ENCODE measurements at regions not wholly inside any gene's neighbourhood (a gene's known extent, or its start where the extent isn't known, plus 50 kb on each side); places are given as distances from the start of the nearest gene placed in this dataset.

DNA sequence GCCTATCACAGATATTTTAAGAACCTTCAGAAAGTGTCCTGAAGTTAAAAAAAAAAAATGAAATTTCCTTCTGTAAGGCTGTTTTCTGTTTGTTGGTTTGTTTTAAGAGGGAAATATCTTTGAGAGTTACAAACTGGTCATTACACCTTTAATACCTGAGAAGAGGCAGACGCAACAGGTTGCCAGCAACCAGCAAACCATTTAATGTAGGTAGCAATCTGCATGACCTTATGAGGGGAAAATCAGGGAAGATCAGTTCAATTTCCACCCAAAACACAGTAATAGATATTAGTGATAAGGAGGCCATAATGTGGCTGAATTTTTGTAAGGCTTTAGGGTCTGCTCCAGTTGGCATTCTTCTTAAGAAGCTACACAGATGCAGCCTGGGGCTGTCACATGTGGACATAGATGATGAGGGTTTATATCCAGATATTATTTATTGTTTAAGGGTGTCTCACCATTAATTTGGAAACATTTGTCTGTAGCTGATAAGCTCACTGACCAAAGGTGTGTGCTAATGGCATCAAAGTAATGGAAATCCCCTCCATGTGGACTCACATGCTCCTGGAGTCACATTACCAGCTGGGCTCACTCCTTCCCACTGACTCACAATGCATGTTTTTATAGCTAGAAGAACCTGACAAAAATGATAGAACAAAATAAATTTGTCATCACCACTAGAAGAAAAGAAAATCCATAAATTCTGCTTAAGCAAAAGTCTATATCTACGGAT lies 83.5 kb upstream of the DTNA start:
- H3K27ac Mint-ChIP-seq = no peak overlapping the region
- no peaks in the 10 kb centered on the region for H3K4me1 ChIP-seq (ENCODE audit: insufficient read depth)
- no peak overlapping the region for H3K4me3 ChIP-seq
- no peak for DNase-seq (ENCODE audit: low spot score)
- no peaks in the 10 kb centered on the region for H4K20me1 ChIP-seq (replicated peaks; ENCODE audit: insufficient read depth)
- H3K27me3 Mint-ChIP-seq (ENCODE audit: insufficient read depth, low read depth, poor library complexity) = no peaks in the 10 kb centered on the region
- H3K4me1 Mint-ChIP-seq = no peaks in the 10 kb centered on the region
- no peak overlapping the region for H3K4me2 ChIP-seq
- ATAC-seq = no peak
- H3K36me3 Mint-ChIP-seq (ENCODE audit: low read depth) = no peaks in the 10 kb centered on the region
- H3K9me2 ChIP-seq (ENCODE audit: insufficient read depth) = no peaks in the 10 kb centered on the region
- H3K27me3 ChIP-seq (ENCODE audit: insufficient read depth) = no peaks in the 10 kb centered on the region
- no peak overlapping the region for H3K4me3 Mint-ChIP-seq
- H3K36me3 ChIP-seq (ENCODE audit: insufficient read depth) = no peaks in the 10 kb centered on the region
- H2AFZ ChIP-seq = no peak overlapping the region
- no peaks in the 10 kb centered on the region for H3K79me2 ChIP-seq (replicated peaks; ENCODE audit: insufficient read depth)
- no peaks in the 10 kb centered on the region for H3F3A ChIP-seq (replicated peaks; ENCODE audit: low read depth)
- H3K27ac ChIP-seq (ENCODE audit: low read depth) = no peak overlapping the region
- no peaks in the 10 kb centered on the region for H3K9me3 Mint-ChIP-seq
- TF ChIP-seq, protein P1, sequence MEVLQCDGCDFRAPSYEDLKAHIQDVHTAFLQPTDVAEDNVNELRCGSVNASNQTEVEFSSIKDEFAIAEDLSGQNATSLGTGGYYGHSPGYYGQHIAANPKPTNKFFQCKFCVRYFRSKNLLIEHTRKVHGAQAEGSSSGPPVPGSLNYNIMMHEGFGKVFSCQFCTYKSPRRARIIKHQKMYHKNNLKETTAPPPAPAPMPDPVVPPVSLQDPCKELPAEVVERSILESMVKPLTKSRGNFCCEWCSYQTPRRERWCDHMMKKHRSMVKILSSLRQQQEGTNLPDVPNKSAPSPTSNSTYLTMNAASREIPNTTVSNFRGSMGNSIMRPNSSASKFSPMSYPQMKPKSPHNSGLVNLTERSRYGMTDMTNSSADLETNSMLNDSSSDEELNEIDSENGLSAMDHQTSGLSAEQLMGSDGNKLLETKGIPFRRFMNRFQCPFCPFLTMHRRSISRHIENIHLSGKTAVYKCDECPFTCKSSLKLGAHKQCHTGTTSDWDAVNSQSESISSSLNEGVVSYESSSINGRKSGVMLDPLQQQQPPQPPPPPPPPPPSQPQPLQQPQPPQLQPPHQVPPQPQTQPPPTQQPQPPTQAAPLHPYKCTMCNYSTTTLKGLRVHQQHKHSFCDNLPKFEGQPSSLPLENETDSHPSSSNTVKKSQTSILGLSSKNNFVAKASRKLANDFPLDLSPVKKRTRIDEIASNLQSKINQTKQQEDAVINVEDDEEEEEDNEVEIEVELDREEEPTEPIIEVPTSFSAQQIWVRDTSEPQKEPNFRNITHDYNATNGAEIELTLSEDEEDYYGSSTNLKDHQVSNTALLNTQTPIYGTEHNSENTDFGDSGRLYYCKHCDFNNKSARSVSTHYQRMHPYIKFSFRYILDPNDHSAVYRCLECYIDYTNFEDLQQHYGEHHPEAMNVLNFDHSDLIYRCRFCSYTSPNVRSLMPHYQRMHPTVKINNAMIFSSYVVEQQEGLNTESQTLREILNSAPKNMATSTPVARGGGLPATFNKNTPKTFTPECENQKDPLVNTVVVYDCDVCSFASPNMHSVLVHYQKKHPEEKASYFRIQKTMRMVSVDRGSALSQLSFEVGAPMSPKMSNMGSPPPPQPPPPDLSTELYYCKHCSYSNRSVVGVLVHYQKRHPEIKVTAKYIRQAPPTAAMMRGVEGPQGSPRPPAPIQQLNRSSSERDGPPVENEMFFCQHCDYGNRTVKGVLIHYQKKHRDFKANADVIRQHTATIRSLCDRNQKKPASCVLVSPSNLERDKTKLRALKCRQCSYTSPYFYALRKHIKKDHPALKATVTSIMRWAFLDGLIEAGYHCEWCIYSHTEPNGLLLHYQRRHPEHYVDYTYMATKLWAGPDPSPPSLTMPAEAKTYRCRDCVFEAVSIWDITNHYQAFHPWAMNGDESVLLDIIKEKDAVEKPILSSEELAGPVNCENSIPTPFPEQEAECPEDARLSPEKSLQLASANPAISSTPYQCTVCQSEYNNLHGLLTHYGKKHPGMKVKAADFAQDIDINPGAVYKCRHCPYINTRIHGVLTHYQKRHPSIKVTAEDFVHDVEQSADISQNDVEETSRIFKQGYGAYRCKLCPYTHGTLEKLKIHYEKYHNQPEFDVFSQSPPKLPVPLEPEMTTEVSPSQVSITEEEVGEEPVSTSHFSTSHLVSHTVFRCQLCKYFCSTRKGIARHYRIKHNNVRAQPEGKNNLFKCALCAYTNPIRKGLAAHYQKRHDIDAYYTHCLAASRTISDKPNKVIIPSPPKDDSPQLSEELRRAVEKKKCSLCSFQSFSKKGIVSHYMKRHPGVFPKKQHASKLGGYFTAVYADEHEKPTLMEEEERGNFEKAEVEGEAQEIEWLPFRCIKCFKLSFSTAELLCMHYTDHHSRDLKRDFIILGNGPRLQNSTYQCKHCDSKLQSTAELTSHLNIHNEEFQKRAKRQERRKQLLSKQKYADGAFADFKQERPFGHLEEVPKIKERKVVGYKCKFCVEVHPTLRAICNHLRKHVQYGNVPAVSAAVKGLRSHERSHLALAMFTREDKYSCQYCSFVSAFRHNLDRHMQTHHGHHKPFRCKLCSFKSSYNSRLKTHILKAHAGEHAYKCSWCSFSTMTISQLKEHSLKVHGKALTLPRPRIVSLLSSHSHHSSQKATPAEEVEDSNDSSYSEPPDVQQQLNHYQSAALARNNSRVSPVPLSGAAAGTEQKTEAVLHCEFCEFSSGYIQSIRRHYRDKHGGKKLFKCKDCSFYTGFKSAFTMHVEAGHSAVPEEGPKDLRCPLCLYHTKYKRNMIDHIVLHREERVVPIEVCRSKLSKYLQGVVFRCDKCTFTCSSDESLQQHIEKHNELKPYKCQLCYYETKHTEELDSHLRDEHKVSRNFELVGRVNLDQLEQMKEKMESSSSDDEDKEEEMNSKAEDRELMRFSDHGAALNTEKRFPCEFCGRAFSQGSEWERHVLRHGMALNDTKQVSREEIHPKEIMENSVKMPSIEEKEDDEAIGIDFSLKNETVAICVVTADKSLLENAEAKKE (CRISPR knock-in tag; IDR thresholded peaks at IDR 0.05) = no peak
- TF ChIP-seq EZH2phosphoT487 (IDR thresholded peaks at IDR 0.05; ENCODE audit: unreplicated experiment) (no peak), NANOG (IDR thresholded peaks at IDR 0.05; ENCODE audit: borderline replicate concordance) (no peak), ZNF331 (CRISPR knock-in tag; IDR thresholded peaks at IDR 0.05; ENCODE audit: low read depth) (no peak), CREB1 (CRISPR knock-in tag; IDR thresholded peaks at IDR 0.05; ENCODE audit: low read depth) (no peak), CTCF (conservative IDR thresholded peaks at IDR 0.05; ENCODE audit: low read depth in 2 of 2) (no peak), STAT1 (IDR thresholded peaks at IDR 0.05; ENCODE audit: unreplicated experiment) (no peak), EZH2 (IDR thresholded peaks at IDR 0.05; ENCODE audit: low read depth, unreplicated experiment) (no peak), POLR2AphosphoS5 (IDR thresholded peaks at IDR 0.05; ENCODE audit: low read depth) (no peak), ZNF114 (CRISPR knock-in tag; IDR thresholded peaks at IDR 0.05) (no peak), JUNB (IDR thresholded peaks at IDR 0.05; ENCODE audit: unreplicated experiment) (no peak)
- TF ChIP-seq, protein P2, sequence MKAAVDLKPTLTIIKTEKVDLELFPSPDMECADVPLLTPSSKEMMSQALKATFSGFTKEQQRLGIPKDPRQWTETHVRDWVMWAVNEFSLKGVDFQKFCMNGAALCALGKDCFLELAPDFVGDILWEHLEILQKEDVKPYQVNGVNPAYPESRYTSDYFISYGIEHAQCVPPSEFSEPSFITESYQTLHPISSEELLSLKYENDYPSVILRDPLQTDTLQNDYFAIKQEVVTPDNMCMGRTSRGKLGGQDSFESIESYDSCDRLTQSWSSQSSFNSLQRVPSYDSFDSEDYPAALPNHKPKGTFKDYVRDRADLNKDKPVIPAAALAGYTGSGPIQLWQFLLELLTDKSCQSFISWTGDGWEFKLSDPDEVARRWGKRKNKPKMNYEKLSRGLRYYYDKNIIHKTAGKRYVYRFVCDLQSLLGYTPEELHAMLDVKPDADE (IDR thresholded peaks at IDR 0.05) = no peak
- TF ChIP-seq, protein P3, sequence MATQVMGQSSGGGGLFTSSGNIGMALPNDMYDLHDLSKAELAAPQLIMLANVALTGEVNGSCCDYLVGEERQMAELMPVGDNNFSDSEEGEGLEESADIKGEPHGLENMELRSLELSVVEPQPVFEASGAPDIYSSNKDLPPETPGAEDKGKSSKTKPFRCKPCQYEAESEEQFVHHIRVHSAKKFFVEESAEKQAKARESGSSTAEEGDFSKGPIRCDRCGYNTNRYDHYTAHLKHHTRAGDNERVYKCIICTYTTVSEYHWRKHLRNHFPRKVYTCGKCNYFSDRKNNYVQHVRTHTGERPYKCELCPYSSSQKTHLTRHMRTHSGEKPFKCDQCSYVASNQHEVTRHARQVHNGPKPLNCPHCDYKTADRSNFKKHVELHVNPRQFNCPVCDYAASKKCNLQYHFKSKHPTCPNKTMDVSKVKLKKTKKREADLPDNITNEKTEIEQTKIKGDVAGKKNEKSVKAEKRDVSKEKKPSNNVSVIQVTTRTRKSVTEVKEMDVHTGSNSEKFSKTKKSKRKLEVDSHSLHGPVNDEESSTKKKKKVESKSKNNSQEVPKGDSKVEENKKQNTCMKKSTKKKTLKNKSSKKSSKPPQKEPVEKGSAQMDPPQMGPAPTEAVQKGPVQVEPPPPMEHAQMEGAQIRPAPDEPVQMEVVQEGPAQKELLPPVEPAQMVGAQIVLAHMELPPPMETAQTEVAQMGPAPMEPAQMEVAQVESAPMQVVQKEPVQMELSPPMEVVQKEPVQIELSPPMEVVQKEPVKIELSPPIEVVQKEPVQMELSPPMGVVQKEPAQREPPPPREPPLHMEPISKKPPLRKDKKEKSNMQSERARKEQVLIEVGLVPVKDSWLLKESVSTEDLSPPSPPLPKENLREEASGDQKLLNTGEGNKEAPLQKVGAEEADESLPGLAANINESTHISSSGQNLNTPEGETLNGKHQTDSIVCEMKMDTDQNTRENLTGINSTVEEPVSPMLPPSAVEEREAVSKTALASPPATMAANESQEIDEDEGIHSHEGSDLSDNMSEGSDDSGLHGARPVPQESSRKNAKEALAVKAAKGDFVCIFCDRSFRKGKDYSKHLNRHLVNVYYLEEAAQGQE (IDR thresholded peaks at IDR 0.05; ENCODE audit: unreplicated experiment) = no peak

Measured in GM23338 (cell line).